B cell (primary cell): ENCODE measurements at regions not wholly inside any gene's neighbourhood (a gene's known extent, or its start where the extent isn't known, plus 50 kb on each side); places are given as distances from the start of the nearest gene placed in this dataset.
"Not testable (repeated sequence)": the region's sequence is repeated elsewhere in the genome, so short reads cannot be mapped to it uniquely, and the experiment has no call there.

Experiments used
- ATAC-seq: fragments of 200-7000 bp; cut with Tn5 transposase; one replicate; pipeline ENCODE4 v1.10.0; 2021; ENCODE audit warnings: low read depth, mild to moderate bottlenecking, moderate number of reproducible peaks, moderate library complexity
- CTCF ChIA-PET: fragments of 350-600 bp; sonication (Branson Sonifier 250); formaldehyde crosslinking; loops from one replicate; lab custom pipeline; 2021; ENCODE audit warnings: antibody characterized with exemption, inconsistent platforms; lab: Charles Lee
- POLR2A ChIA-PET: fragments of 350-600 bp; sonication (Branson Sonifier 250); formaldehyde crosslinking; loops from one replicate; lab custom pipeline; 2021; ENCODE audit warnings: antibody characterized with exemption; lab: Charles Lee
- DNase-seq: peaks from one replicate; pipeline ENCODE4 v3.0.0; 2013
- H2AFZ ChIP-seq: 2 replicates; pipeline ENCODE4 v1.6.1; 2012; ENCODE audit warnings: mild to moderate bottlenecking, low read depth, low read length; ENCODE audit not compliant: insufficient read depth, poor library complexity, severe bottlenecking
- H3K27ac ChIP-seq, 2 donors: 1 replicate in 1 of 2; 2 replicates in 1 of 2; pipeline ENCODE4 v1.5.1; 2012 to 2013; ENCODE audit warnings: low read length in 2 of 2, mild to moderate bottlenecking in 2 of 2, moderate library complexity in 1 of 2
- H3K27me3 ChIP-seq, 4 experiments: fragments of 200-600 bp in 1 of 4; sonication (generic) in 1 of 4; replicated peaks in 1 of 4; 1 replicate in 2 of 4; 2 replicates in 2 of 4; pipeline versions ENCODE4 v1.6.1 to v1.7.0; 2013 to 2016; ENCODE audit warnings: low read length in 3 of 4, mild to moderate bottlenecking in 2 of 4, mixed read lengths in 1 of 4, moderate library complexity in 1 of 4; ENCODE audit not compliant: insufficient read depth in 4 of 4, control insufficient read depth in 3 of 4; ENCODE audit errors: control extremely low read depth in 1 of 4
- H3K36me3 ChIP-seq, 2 experiments: replicated peaks in 1 of 2; 1 replicate in 1 of 2; 2 replicates in 1 of 2; pipeline versions ENCODE4 v1.6.1 to v1.7.1; 2013; ENCODE audit warnings: low read length in 1 of 2; ENCODE audit not compliant: insufficient read depth in 2 of 2, control insufficient read depth in 1 of 2; ENCODE audit errors: control extremely low read depth in 1 of 2, extremely low read depth in 1 of 2
- H3K4me1 ChIP-seq, 2 donors: fragments of 200-600 bp in 1 of 2; sonication (generic) in 1 of 2; 1 replicate in 1 of 2; 2 replicates in 1 of 2; pipeline versions ENCODE4 v1.5.1 to v1.6.1; 2013 to 2017; ENCODE audit warnings: low read length in 2 of 2; ENCODE audit not compliant: control insufficient read depth in 2 of 2, insufficient read depth in 2 of 2
- H3K4me2 ChIP-seq: replicated peaks from 2 replicates; pipeline ENCODE3; 2012; ENCODE audit warnings: mild to moderate bottlenecking, low read depth, low read length; ENCODE audit not compliant: poor library complexity, severe bottlenecking
- H3K4me3 ChIP-seq, 5 experiments: fragments of 200-600 bp in 1 of 5; sonication (generic) in 1 of 5; 1 replicate in 3 of 5; 2 replicates in 2 of 5; pipeline versions ENCODE4 v1.5.1 to v1.7.0; 2011 to 2016; ENCODE audit warnings: low read length in 4 of 5, mild to moderate bottlenecking in 4 of 5, low read depth in 2 of 5, control low read depth in 1 of 5, moderate library complexity in 1 of 5; ENCODE audit not compliant: insufficient read depth in 1 of 5; ENCODE audit errors: control extremely low read depth in 1 of 5, extremely low read depth in 1 of 5
- H3K79me2 ChIP-seq: fragments of 200-600 bp; sonication (generic); one replicate; pipeline ENCODE4 v1.6.0; 2016; ENCODE audit warnings: low read length; ENCODE audit not compliant: control insufficient read depth, insufficient read depth
- H3K9ac ChIP-seq: fragments of 200-600 bp; sonication (generic); 2 replicates; pipeline ENCODE4 v1.6.1; 2017; ENCODE audit warnings: mild to moderate bottlenecking, low read length, moderate library complexity
- H3K9me3 ChIP-seq, 3 donors: one replicate each; pipeline versions ENCODE4 v1.6.1 to v1.7.1; 2013; ENCODE audit warnings: low read length in 2 of 3; ENCODE audit not compliant: control insufficient read depth in 2 of 3, insufficient read depth in 1 of 3; ENCODE audit errors: control extremely low read depth in 1 of 3
- H4K20me1 ChIP-seq: 2 replicates; pipeline ENCODE4 v1.6.0; 2012; ENCODE audit warnings: mild to moderate bottlenecking, low read length; ENCODE audit not compliant: insufficient read depth, control insufficient read depth, poor library complexity, severe bottlenecking
- H3K27ac Mint-ChIP-seq: one replicate; pipeline ENCODE4 v1.8.0; 2021; ENCODE audit warnings: mixed read lengths
- H3K27me3 Mint-ChIP-seq: one replicate; pipeline ENCODE4 v1.8.0; 2021; ENCODE audit warnings: mixed read lengths
- H3K4me1 Mint-ChIP-seq: one replicate; pipeline ENCODE4 v1.8.0; 2021; ENCODE audit warnings: mixed read lengths
- H3K4me3 Mint-ChIP-seq: one replicate; pipeline ENCODE4 v1.8.0; 2021; ENCODE audit warnings: mixed read lengths
- H3K9me3 Mint-ChIP-seq: one replicate; pipeline ENCODE4 v1.8.0; 2022; ENCODE audit warnings: mixed read lengths; ENCODE audit not compliant: insufficient read depth
- CTCF ChIP-seq: fragments of 200-600 bp; IDR thresholded peaks from one replicate; pipeline ENCODE4 v1.8.0; 2022; ENCODE audit warnings: antibody characterized with exemption, mild to moderate bottlenecking
- EZH2 ChIP-seq: IDR thresholded peaks from 2 replicates; pipeline ENCODE4 v1.6.1; 2012; ENCODE audit warnings: borderline replicate concordance, low read depth, mild to moderate bottlenecking, moderate library complexity, low read length; ENCODE audit not compliant: insufficient read depth, poor library complexity, severe bottlenecking
- WGBS: methylation state at CpG from one replicate; pipeline ENCODE4 v1.1.5; 2013; ENCODE audit warnings: missing lambda C conversion rate; ENCODE audit not compliant: insufficient coverage; 5-methylcytosine and 5-hydroxymethylcytosine counted together
- intact Hi-C: fragments of 100-400 bp; cut with micrococcal nuclease; formaldehyde crosslinking; loops from one replicate; pipeline ENCODE4 v1.10.0; 2022

GRCh38 chr4:189654396-189654795, 286.3 kb upstream of the FRG1 start:
- H4K20me1 ChIP-seq, H3K9ac ChIP-seq, H3K27me3 ChIP-seq, H3K27ac Mint-ChIP-seq, H3K4me1 Mint-ChIP-seq, ATAC-seq, DNase-seq, H3K79me2 ChIP-seq, H3K27me3 Mint-ChIP-seq, H3K4me3 Mint-ChIP-seq, POLR2A ChIA-PET, H3K36me3 ChIP-seq, H3K4me2 ChIP-seq, intact Hi-C loops, H3K4me1 ChIP-seq, H2AFZ ChIP-seq, H3K27ac ChIP-seq, H3K4me3 ChIP-seq, H3K9me3 Mint-ChIP-seq, CTCF ChIA-PET, H3K9me3 ChIP-seq: not testable (repeated sequence)
- WGBS = 25% methylated on average over 2 of the region's 9 CpGs

DNA sequence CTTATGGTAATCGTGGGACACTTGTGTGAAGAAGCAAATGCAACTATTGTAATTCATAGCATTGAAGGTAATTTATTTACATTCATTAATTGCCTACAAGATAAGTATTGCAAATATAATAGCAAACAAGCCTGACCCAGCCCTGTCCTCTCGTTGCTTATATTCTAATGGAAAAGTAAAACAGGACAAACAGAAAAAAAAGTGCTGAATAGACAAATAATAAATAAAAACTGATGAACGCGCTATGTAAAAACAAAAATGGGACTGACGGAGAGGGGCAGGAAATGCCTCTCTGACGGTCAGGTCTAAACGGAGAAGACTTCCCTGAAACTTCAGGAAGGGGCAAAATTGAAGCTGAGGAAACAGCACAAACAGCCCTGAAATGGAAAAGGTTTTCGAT, 284.9 kb upstream of the FRG1 start:
- H3K9me3 Mint-ChIP-seq, DNase-seq, H3K4me2 ChIP-seq, H3K4me3 ChIP-seq, H3K27ac ChIP-seq, H3K4me1 Mint-ChIP-seq, H3K4me3 Mint-ChIP-seq, H4K20me1 ChIP-seq, H3K27ac Mint-ChIP-seq, H3K9me3 ChIP-seq, H3K27me3 ChIP-seq, POLR2A ChIA-PET, H3K36me3 ChIP-seq, H3K9ac ChIP-seq, ATAC-seq, H3K4me1 ChIP-seq, CTCF ChIA-PET, H3K27me3 Mint-ChIP-seq, H3K79me2 ChIP-seq, H2AFZ ChIP-seq, intact Hi-C loops: not testable (repeated sequence)
- WGBS = 89% methylated on average over 6 of the region's 8 CpGs

DNA sequence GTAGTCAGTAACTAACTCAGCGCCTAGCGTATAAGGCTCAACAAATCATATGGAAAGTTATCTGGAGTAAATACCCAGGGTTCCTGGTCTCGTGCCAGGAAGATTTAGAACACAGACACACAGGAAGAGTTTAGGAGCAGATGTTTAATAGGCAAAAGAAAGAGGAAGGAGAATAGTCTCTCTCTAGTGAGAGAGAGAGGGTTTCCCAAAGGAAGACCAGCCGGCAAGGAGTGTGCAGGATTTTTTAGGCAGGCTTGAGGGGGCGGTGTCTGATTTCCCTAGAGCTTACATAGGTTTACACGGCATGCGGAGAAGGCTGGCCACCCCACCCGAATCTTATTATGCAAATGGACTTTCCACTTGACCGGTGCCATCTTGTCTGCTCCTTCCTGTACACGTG, 284.0 kb upstream of the FRG1 start:
- no peak overlapping the region for H3K4me3 Mint-ChIP-seq
- CTCF ChIA-PET = no interaction called here

More for the DNA sequence above, 284.0 kb upstream of the FRG1 start:
- no peak overlapping the region for H3K4me2 ChIP-seq
- no peak overlapping the region for H2AFZ ChIP-seq
- no peaks in the 10 kb centered on the region for H3K9me3 ChIP-seq
- no peak overlapping the region for H3K9ac ChIP-seq
- H3K27ac ChIP-seq = no peak overlapping the region
- no peaks in the 10 kb centered on the region for H3K27me3 ChIP-seq
- no peaks in the 10 kb centered on the region for H3K4me1 ChIP-seq
- H3K36me3 ChIP-seq = no peaks in the 10 kb centered on the region
- no peaks in the 10 kb centered on the region for H3K79me2 ChIP-seq
- DNase-seq (no peak), ATAC-seq (no peak)
- intact Hi-C loops = no loop called here
- TF ChIP-seq CTCF = no peak
- no peak for TF ChIP-seq EZH2
- peaks cover 5% of the 10 kb centered on the region for H3K4me1 Mint-ChIP-seq
- peaks cover 3% of the 10 kb centered on the region for H3K9me3 Mint-ChIP-seq
- POLR2A ChIA-PET = no interaction called here
- H4K20me1 ChIP-seq = no peaks in the 10 kb centered on the region
- no CpG with 5 or more reads among the region's 10 CpGs for WGBS
- no peak overlapping the region for H3K4me3 ChIP-seq
- H3K27ac Mint-ChIP-seq = no peak overlapping the region
- no peaks in the 10 kb centered on the region for H3K27me3 Mint-ChIP-seq
